ENCODE measurements at regions not wholly inside any gene's neighbourhood (a gene's known extent, or its start where the extent isn't known, plus 50 kb on each side); places are given as distances from the start of the nearest gene placed in this dataset.

GRCh38 chr12:4107436-4107878 lies 166.1 kb upstream of the CCND2 start:
- H3K9me1 ChIP-seq (ENCODE audit: insufficient read depth, low read length), result no peaks in the 10 kb centered on the region
- intact Hi-C loops (cut with micrococcal nuclease) (loop anchor here (1.0 to 10.0 kb wide), 4 partner anchors 113 to 420 kb away; no protein-coding TSS in a partner anchor), dilution Hi-C loops (cut with HindIII; ENCODE audit: low sequenced_read_pairs, unreplicated experiment) (no loop called here), in situ Hi-C loops (cut with MboI; ENCODE audit: low sequenced_read_pairs) (loop anchor here (5.0 kb wide), 1 partner anchor 170 kb away; no protein-coding TSS in a partner anchor)
- no peaks in the 10 kb centered on the region for H3K79me1 ChIP-seq (ENCODE audit: low read depth in 1 of 2, low read length in 2 of 2)
- no peak overlapping the region for H3K18ac ChIP-seq (ENCODE audit: low read depth, low read length)
- no peaks in the 10 kb centered on the region for H3K4me1 ChIP-seq (ENCODE audit: control insufficient read depth, insufficient read depth, low read length)
- no peak overlapping the region for H3K14ac ChIP-seq (replicated peaks; ENCODE audit: low read depth, low read length)
- no peak overlapping the region for H2BK15ac ChIP-seq (ENCODE audit: low read depth, low read length)
- no peak overlapping the region for H2AK5ac ChIP-seq (ENCODE audit: low read depth, low read length)
- no peak overlapping the region for H4K8ac ChIP-seq (ENCODE audit: low read depth in 2 of 2, low read length in 2 of 2)
- ChIA-PET POLR2A (ENCODE audit: unreplicated experiment) (interaction anchor here (0.7 kb wide), 1 partner anchor 168 kb away, joined by 3 read pairs; no protein-coding TSS in a partner anchor), CTCF (interaction anchor here (0.6 to 4.0 kb wide), 12 partner anchors 10 to 232 kb away, joined by 3 to 37 read pairs (median 4); no protein-coding TSS in a partner anchor)
- BruUV-seq (replicated peaks), result no TSS peak
- no peak overlapping the region for H3K23ac ChIP-seq (ENCODE audit: low read depth, low read length)
- no peak overlapping the region for H3K27ac ChIP-seq (ENCODE audit: insufficient read depth, low read length)
- H3K56ac ChIP-seq (ENCODE audit: extremely low read depth, insufficient read depth, low read length), result no peak overlapping the region
- no peak overlapping the region for H3K4ac ChIP-seq (ENCODE audit: low read depth, low read length)
- H3K36me3 ChIP-seq (ENCODE audit: control insufficient read depth, insufficient read depth, low read length), result no peaks in the 10 kb centered on the region
- no peak overlapping the region for H3K4me3 ChIP-seq (ENCODE audit: insufficient read depth, low read depth, low read length)
- no peak overlapping the region for H4K91ac ChIP-seq (ENCODE audit: insufficient read depth, low read depth, low read length)
- WGBS, 2 experiments (ENCODE audit: extremely low coverage in 2 of 2, insufficient read length in 1 of 2), result no CpG with 5 or more reads among the region's 6 CpGs
- ATAC-seq (ENCODE audit: low read depth) (peak; percentile 92), DNase-seq (peak; percentile 53)
- no peak overlapping the region for H4K5ac ChIP-seq (ENCODE audit: low read depth, low read length)
- H2BK20ac ChIP-seq (ENCODE audit: low read depth, low read length), result no peak overlapping the region
- H3K27me3 ChIP-seq (ENCODE audit: control insufficient read depth, insufficient read depth, low read length), result peaks cover 3% of the 10 kb centered on the region
- no peaks in the 10 kb centered on the region for H4K20me1 ChIP-seq (ENCODE audit: insufficient read depth, low read length)
- no peak overlapping the region for H2BK120ac ChIP-seq (ENCODE audit: low read depth, low read length)
- no peak overlapping the region for H3K9ac ChIP-seq (ENCODE audit: low read depth, low read length)
- H2AK9ac ChIP-seq (replicated peaks; ENCODE audit: low read depth, low read length, poor library complexity), result no peak overlapping the region
- H3K4me2 ChIP-seq (ENCODE audit: low read depth, low read length), result no peak overlapping the region
- H3K9me3 ChIP-seq (ENCODE audit: control insufficient read depth, insufficient read depth, low read length), result no peaks in the 10 kb centered on the region
- no peak overlapping the region for H2AFZ ChIP-seq (replicated peaks; ENCODE audit: low read length, poor library complexity)
- H2BK5ac ChIP-seq (ENCODE audit: low read depth, low read length, poor library complexity, severe bottlenecking), result no peak overlapping the region
- TF ChIP-seq MAZ (IDR thresholded peaks at IDR 0.05; ENCODE audit: borderline replicate concordance, low read depth, low read length) (no peak), RAD21 (IDR thresholded peaks at IDR 0.05; ENCODE audit: low read length) (peak; percentile 54), CTCF (conservative IDR thresholded peaks at IDR 0.05; ENCODE audit: low read depth, low read length) (peak; percentile 67), SMC3 (IDR thresholded peaks at IDR 0.05; ENCODE audit: low read depth, low read length) (peak; percentile 38; the same call in 1 of the 2 replicates), FOS (IDR thresholded peaks at IDR 0.05; ENCODE audit: low read depth, low read length) (no peak)

All from IMR-90 (cell line).